GM23338 (cell line): ENCODE measurements at regions not wholly inside any gene's neighbourhood (a gene's known extent, or its start where the extent isn't known, plus 50 kb on each side); places are given as distances from the start of the nearest gene placed in this dataset.

Experiments
- ATAC-seq: fragments of 200-7000 bp; cut with Tn5 transposase; 3 replicates; pipeline ENCODE4 v1.9.1; 2020
- DNase-seq: peaks from one replicate; pipeline ENCODE4 v3.0.0-alpha.2; 2015; ENCODE audit warnings: low spot score
- H2AFZ ChIP-seq: fragments of 200-600 bp; sonication (generic); 2 replicates; pipeline ENCODE4 v1.8.0; 2016; ENCODE audit warnings: antibody characterized with exemption, mild to moderate bottlenecking, moderate library complexity
- H3F3A ChIP-seq: fragments of 200-600 bp; sonication (generic); replicated peaks from 2 replicates; pipeline ENCODE4 v1.8.0; 2017; ENCODE audit warnings: antibody characterized with exemption, mixed run types, low read depth
- H3K27ac ChIP-seq: fragments of 200-600 bp; sonication (generic); 2 replicates; pipeline ENCODE4 v1.6.1; 2016; ENCODE audit warnings: low read depth
- H3K27me3 ChIP-seq: fragments of 200-600 bp; sonication (generic); 2 replicates; pipeline ENCODE4 v1.8.0; 2016; ENCODE audit warnings: mild to moderate bottlenecking, mixed run types, moderate library complexity; ENCODE audit not compliant: insufficient read depth
- H3K36me3 ChIP-seq: fragments of 200-600 bp; sonication (generic); 2 replicates; pipeline ENCODE4 v1.8.0; 2016; ENCODE audit warnings: mild to moderate bottlenecking; ENCODE audit not compliant: insufficient read depth
- H3K4me1 ChIP-seq: fragments of 200-600 bp; sonication (generic); 2 replicates; pipeline ENCODE4 v1.8.0; 2016; ENCODE audit warnings: mild to moderate bottlenecking, moderate library complexity; ENCODE audit not compliant: insufficient read depth
- H3K4me2 ChIP-seq: fragments of 200-600 bp; sonication (generic); 2 replicates; pipeline ENCODE4 v1.7.1; 2017; ENCODE audit warnings: mixed run types
- H3K4me3 ChIP-seq: fragments of 200-600 bp; sonication (generic); 2 replicates; pipeline ENCODE4 v1.6.1; 2016; ENCODE audit warnings: mixed run types
- H3K79me2 ChIP-seq: fragments of 200-600 bp; sonication (generic); replicated peaks from 2 replicates; pipeline ENCODE4 v1.8.0; 2017; ENCODE audit warnings: mild to moderate bottlenecking; ENCODE audit not compliant: insufficient read depth
- H3K9me2 ChIP-seq: fragments of 200-600 bp; sonication (generic); 2 replicates; pipeline ENCODE4 v1.8.0; 2017; ENCODE audit not compliant: insufficient read depth
- H4K20me1 ChIP-seq: fragments of 200-600 bp; sonication (generic); replicated peaks from 2 replicates; pipeline ENCODE4 v1.8.0; 2017; ENCODE audit warnings: mild to moderate bottlenecking; ENCODE audit not compliant: insufficient read depth
- H3K27ac Mint-ChIP-seq: 2 replicates; pipeline ENCODE4 v1.8.0; 2020; ENCODE audit warnings: inconsistent platforms, mild to moderate bottlenecking, moderate library complexity, mixed read lengths
- H3K27me3 Mint-ChIP-seq: 3 replicates; pipeline ENCODE4 v1.8.0; 2022; ENCODE audit warnings: low read depth, mild to moderate bottlenecking, moderate library complexity, mixed read lengths, inconsistent platforms; ENCODE audit not compliant: insufficient read depth, poor library complexity
- H3K36me3 Mint-ChIP-seq: 3 replicates; pipeline ENCODE4 v1.8.0; 2021; ENCODE audit warnings: low read depth, mild to moderate bottlenecking, inconsistent platforms, moderate library complexity, mixed read lengths
- H3K4me1 Mint-ChIP-seq: 3 replicates; pipeline ENCODE4 v1.8.0; 2020; ENCODE audit warnings: mild to moderate bottlenecking, inconsistent platforms, mixed read lengths
- H3K4me3 Mint-ChIP-seq: 3 replicates; pipeline ENCODE4 v1.8.0; 2021; ENCODE audit warnings: moderate library complexity, mild to moderate bottlenecking, inconsistent platforms, mixed read lengths
- H3K9me3 Mint-ChIP-seq: 3 replicates; pipeline ENCODE4 v1.8.0; 2020; ENCODE audit warnings: moderate library complexity, mild to moderate bottlenecking, inconsistent platforms, mixed read lengths
- CREB1 ChIP-seq: fragments of 250-450 bp; sonication (Bioruptor Pico); IDR thresholded peaks from 2 replicates; pipeline ENCODE4 v1.5.0; 2020; ENCODE audit warnings: low read depth, mild to moderate bottlenecking, moderate library complexity
- CTCF ChIP-seq, 2 experiments: fragments of 200-600 bp in 1 of 2; sonication (generic) in 1 of 2; conservative IDR thresholded peaks; 2 replicates each; pipeline versions ENCODE4 v1.5.1 to v1.6.1; 2016 to 2017; ENCODE audit warnings: antibody characterized with exemption in 2 of 2, low read depth in 2 of 2, mild to moderate bottlenecking in 2 of 2, moderate library complexity in 1 of 2
- ETS1 ChIP-seq: IDR thresholded peaks from 2 replicates; pipeline ENCODE4 v1.6.1; 2016; ENCODE audit warnings: antibody characterized with exemption
- EZH2 ChIP-seq: fragments of 200-600 bp; sonication (generic); IDR thresholded peaks from one replicate; pipeline ENCODE4 v1.8.0; 2017; ENCODE audit warnings: antibody characterized with exemption, mild to moderate bottlenecking, low read depth; ENCODE audit not compliant: unreplicated experiment
- EZH2phosphoT487 ChIP-seq: fragments of 200-600 bp; sonication (generic); IDR thresholded peaks from one replicate; pipeline ENCODE4 v1.8.1; 2018; ENCODE audit warnings: antibody characterized with exemption; ENCODE audit not compliant: unreplicated experiment
- JUNB ChIP-seq: IDR thresholded peaks from one replicate; pipeline ENCODE4 v1.6.1; 2016; ENCODE audit warnings: antibody characterized with exemption; ENCODE audit not compliant: unreplicated experiment
- NANOG ChIP-seq: IDR thresholded peaks from 2 replicates; pipeline ENCODE4 v1.6.1; 2016; ENCODE audit warnings: antibody characterized with exemption, borderline replicate concordance
- POLR2AphosphoS5 ChIP-seq: IDR thresholded peaks from 2 replicates; pipeline ENCODE4 v1.6.1; 2016; ENCODE audit warnings: antibody characterized with exemption, low read depth
- REST ChIP-seq: IDR thresholded peaks from one replicate; pipeline ENCODE4 v1.6.1; 2018; ENCODE audit warnings: antibody characterized with exemption; ENCODE audit not compliant: unreplicated experiment
- STAT1 ChIP-seq: IDR thresholded peaks from one replicate; pipeline ENCODE4 v1.6.1; 2016; ENCODE audit warnings: antibody characterized with exemption; ENCODE audit not compliant: unreplicated experiment
- ZNF114 ChIP-seq: fragments of 250-450 bp; sonication (Bioruptor Pico); IDR thresholded peaks from 2 replicates; pipeline ENCODE4 v1.5.0; 2020; ENCODE audit warnings: mild to moderate bottlenecking, moderate library complexity
- ZNF331 ChIP-seq: fragments of 250-450 bp; sonication (Bioruptor Pico); IDR thresholded peaks from 2 replicates; pipeline ENCODE4 v1.5.0; 2020; ENCODE audit warnings: low read depth, mild to moderate bottlenecking, moderate library complexity
- ZNF462 ChIP-seq: fragments of 250-450 bp; sonication (Bioruptor Pico); IDR thresholded peaks from 2 replicates; pipeline ENCODE4 v1.5.0; 2020; ENCODE audit warnings: mild to moderate bottlenecking, moderate library complexity

GRCh38 chr5:135106136-135106535, 72.1 kb upstream of the PITX1 start:
- DNase-seq (no peak), ATAC-seq (no peak)
- H3K4me3 Mint-ChIP-seq: no peak overlapping the region
- peaks cover 4% of the 10 kb centered on the region for H3K27me3 Mint-ChIP-seq
- H2AFZ ChIP-seq: no peak overlapping the region
- no peaks in the 10 kb centered on the region for H3K36me3 Mint-ChIP-seq
- H3K9me3 Mint-ChIP-seq: no peaks in the 10 kb centered on the region
- H3K4me1 Mint-ChIP-seq: no peaks in the 10 kb centered on the region; the same call in 2 of the 3 replicates
- H3K27ac ChIP-seq: no peak overlapping the region
- no peak overlapping the region for H3K27ac Mint-ChIP-seq
- no peak overlapping the region for H3K4me3 ChIP-seq
- H3K79me2 ChIP-seq: no peaks in the 10 kb centered on the region
- H3K4me2 ChIP-seq: no peak overlapping the region
- no peaks in the 10 kb centered on the region for H3K9me2 ChIP-seq
- TF ChIP-seq EZH2 (no peak), JUNB (no peak), POLR2AphosphoS5 (no peak), NANOG (no peak), ZNF462 (no peak), EZH2phosphoT487 (no peak), CREB1 (CRISPR knock-in tag) (no peak), REST (no peak), ZNF331 (CRISPR knock-in tag) (no peak), ZNF114 (CRISPR knock-in tag) (no peak), CTCF (conservative IDR thresholded peaks at IDR 0.05; ENCODE audit: low read depth in 2 of 2) (no peak), ETS1 (no peak), STAT1 (no peak)
- no peaks in the 10 kb centered on the region for H4K20me1 ChIP-seq
- no peaks in the 10 kb centered on the region for H3F3A ChIP-seq
- no peaks in the 10 kb centered on the region for H3K36me3 ChIP-seq
- no peaks in the 10 kb centered on the region for H3K27me3 ChIP-seq
- H3K4me1 ChIP-seq: no peaks in the 10 kb centered on the region
